GM21526 (cell line): ENCODE measurements at regions not wholly inside any gene's neighbourhood (a gene's known extent, or its start where the extent isn't known, plus 50 kb on each side); places are given as distances from the start of the nearest gene placed in this dataset.
"Not testable (repeated sequence)": the region's sequence is repeated elsewhere in the genome, so short reads cannot be mapped to it uniquely, and the experiment has no call there.

Experiments used
- ATAC-seq: cut with Tn5 transposase; IDR thresholded peaks from one replicate; pipeline ENCODE4 v1.9.1; 2021; ENCODE audit warnings: moderate library complexity; ENCODE audit not compliant: unreplicated experiment, low FRiP score

GRCh38 chr5:101534491-101535110 is 631.5 kb upstream of the ST8SIA4 start:
- ATAC-seq, result no peak

GRCh38 chr5:101532430-101532829 is 629.3 kb upstream of the ST8SIA4 start:
- no peak for ATAC-seq

GRCh38 chr5:101531026-101531425 is 627.9 kb upstream of the ST8SIA4 start:
- no peak for ATAC-seq

- not testable (repeated sequence) for ATAC-seq
Observed at GRCh38 chr5:101529094-101529493, 626.0 kb upstream of the ST8SIA4 start.

- ATAC-seq, result no peak
Observed at GRCh38 chr5:101520417-101520816, 617.3 kb upstream of the ST8SIA4 start.

- no peak for ATAC-seq
Observed at GRCh38 chr5:101517795-101518194, 614.7 kb upstream of the ST8SIA4 start.

GRCh38 chr5:101515721-101516120 is 612.6 kb upstream of the ST8SIA4 start:
- ATAC-seq, result no peak

- no peak for ATAC-seq
Observed at GRCh38 chr5:101505891-101506570, 602.9 kb upstream of the ST8SIA4 start.

- ATAC-seq, result no peak
Observed at GRCh38 chr5:101482931-101483330, 579.8 kb upstream of the ST8SIA4 start.

GRCh38 chr5:101473483-101473882 is 570.4 kb upstream of the ST8SIA4 start:
- ATAC-seq, result peak; percentile 65

- ATAC-seq, result no peak
Observed at GRCh38 chr5:101461455-101461854, 558.4 kb upstream of the ST8SIA4 start.

- no peak for ATAC-seq
Observed at GRCh38 chr5:101458587-101458986, 555.5 kb upstream of the ST8SIA4 start.

- no peak for ATAC-seq
Observed at GRCh38 chr5:101455851-101456250, 552.8 kb upstream of the ST8SIA4 start.

GRCh38 chr5:101455048-101455447 is 552.0 kb upstream of the ST8SIA4 start:
- no peak for ATAC-seq

GRCh38 chr5:101442281-101442680 is 539.2 kb upstream of the ST8SIA4 start:
- not testable (repeated sequence) for ATAC-seq

GRCh38 chr5:101440173-101440572 is 537.1 kb upstream of the ST8SIA4 start:
- no peak for ATAC-seq

GRCh38 chr5:101437351-101437750 is 534.3 kb upstream of the ST8SIA4 start:
- ATAC-seq, result no peak

- ATAC-seq, result no peak
Observed at GRCh38 chr5:101435768-101436167, 532.7 kb upstream of the ST8SIA4 start.

- no peak for ATAC-seq
Observed at GRCh38 chr5:101431201-101431600, 528.1 kb upstream of the ST8SIA4 start.

GRCh38 chr5:101430551-101430950 is 527.5 kb upstream of the ST8SIA4 start:
- no peak for ATAC-seq

GRCh38 chr5:101429241-101429640 is 526.2 kb upstream of the ST8SIA4 start:
- no peak for ATAC-seq

GRCh38 chr5:101425339-101425859 is 522.3 kb upstream of the ST8SIA4 start:
- no peak for ATAC-seq
